Mesothelial cell of epicardium (in vitro differentiated cells): ENCODE measurements at regions not wholly inside any gene's neighbourhood (a gene's known extent, or its start where the extent isn't known, plus 50 kb on each side); places are given as distances from the start of the nearest gene placed in this dataset.
A peak's percentile ranks its signal among the peaks of the same experiment; 100 is the strongest.

Experiments used
- DNase-seq, 2 experiments: peaks; one replicate each; pipeline ENCODE4 v3.0.0; 2021; ENCODE audit warnings: low spot score in 2 of 2; ENCODE audit not compliant: unreplicated experiment in 2 of 2
- H3K27ac Mint-ChIP-seq: 2 replicates; pipeline ENCODE4 v1.8.0; 2021; ENCODE audit warnings: mixed read lengths
- H3K27me3 Mint-ChIP-seq: 2 replicates; pipeline ENCODE4 v1.8.0; 2021; ENCODE audit warnings: low read depth, mixed read lengths
- H3K36me3 Mint-ChIP-seq: 2 replicates; pipeline ENCODE4 v1.8.0; 2021; ENCODE audit warnings: mixed read lengths
- H3K4me1 Mint-ChIP-seq: 2 replicates; pipeline ENCODE4 v1.8.0; 2021; ENCODE audit warnings: mixed read lengths
- H3K4me3 Mint-ChIP-seq: 2 replicates; pipeline ENCODE4 v1.8.0; 2021; ENCODE audit warnings: mild to moderate bottlenecking, moderate library complexity, mixed read lengths
- H3K9me3 Mint-ChIP-seq: 2 replicates; pipeline ENCODE4 v1.8.0; 2021; ENCODE audit warnings: mixed read lengths
- TF ChIP-seq, protein P1 (sequence below): fragments of 200-600 bp; sonication (generic); IDR thresholded peaks from one replicate; pipeline ENCODE4 v1.5.0; 2021; ENCODE audit warnings: antibody characterized with exemption; ENCODE audit not compliant: unreplicated experiment

DNA sequence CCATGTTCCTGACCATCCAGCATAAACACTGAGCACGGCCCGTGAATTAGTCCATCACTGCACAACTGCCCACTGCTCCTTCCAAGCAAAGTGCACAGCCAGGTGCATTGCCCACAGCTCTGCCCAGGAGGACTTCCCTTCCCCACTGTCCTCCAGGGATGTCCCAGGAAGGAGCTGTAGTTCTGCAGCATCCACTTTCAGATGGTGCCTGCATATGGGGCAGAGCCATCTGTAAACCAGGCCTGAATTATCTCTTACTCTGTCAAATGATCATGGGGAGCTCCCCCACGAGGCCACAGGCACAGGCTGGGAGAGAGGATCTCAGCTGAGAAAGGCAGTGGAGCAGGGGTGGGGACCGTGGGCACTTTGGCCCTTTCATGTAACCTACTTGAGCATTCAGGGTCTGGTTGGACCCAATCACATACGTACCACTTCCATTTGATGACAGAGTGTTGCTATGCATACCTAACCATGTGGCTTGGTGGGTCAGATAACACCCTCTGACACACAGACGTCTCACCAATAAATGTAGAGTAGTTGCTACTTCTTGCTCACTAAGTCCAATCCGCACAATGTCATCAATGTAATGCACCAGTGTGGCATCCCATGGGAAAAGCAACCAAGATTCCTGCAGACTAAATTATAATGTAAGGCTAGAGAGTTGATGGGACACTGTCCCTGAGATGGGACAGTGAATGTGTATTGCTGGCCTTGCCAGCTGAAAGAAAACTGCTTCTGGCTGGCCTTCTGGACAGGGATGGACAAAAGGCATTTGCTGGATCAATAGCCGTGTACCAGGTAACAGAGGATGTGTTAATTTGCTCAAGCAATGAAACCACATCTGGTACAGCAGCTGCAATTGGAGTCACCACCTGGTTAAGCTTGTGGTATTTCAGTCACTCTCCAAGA, 113.8 kb upstream of the C14orf180 start:
- Mint-ChIP-seq H3K27ac (no peak overlapping the region), H3K36me3 (no peaks in the 10 kb centered on the region), H3K4me1 (peaks cover 8% of the 10 kb centered on the region), H3K9me3 (peaks cover 5% of the 10 kb centered on the region), H3K27me3 (peaks cover 85% of the 10 kb centered on the region), H3K4me3 (no peak overlapping the region)
- TF ChIP-seq, protein P1, sequence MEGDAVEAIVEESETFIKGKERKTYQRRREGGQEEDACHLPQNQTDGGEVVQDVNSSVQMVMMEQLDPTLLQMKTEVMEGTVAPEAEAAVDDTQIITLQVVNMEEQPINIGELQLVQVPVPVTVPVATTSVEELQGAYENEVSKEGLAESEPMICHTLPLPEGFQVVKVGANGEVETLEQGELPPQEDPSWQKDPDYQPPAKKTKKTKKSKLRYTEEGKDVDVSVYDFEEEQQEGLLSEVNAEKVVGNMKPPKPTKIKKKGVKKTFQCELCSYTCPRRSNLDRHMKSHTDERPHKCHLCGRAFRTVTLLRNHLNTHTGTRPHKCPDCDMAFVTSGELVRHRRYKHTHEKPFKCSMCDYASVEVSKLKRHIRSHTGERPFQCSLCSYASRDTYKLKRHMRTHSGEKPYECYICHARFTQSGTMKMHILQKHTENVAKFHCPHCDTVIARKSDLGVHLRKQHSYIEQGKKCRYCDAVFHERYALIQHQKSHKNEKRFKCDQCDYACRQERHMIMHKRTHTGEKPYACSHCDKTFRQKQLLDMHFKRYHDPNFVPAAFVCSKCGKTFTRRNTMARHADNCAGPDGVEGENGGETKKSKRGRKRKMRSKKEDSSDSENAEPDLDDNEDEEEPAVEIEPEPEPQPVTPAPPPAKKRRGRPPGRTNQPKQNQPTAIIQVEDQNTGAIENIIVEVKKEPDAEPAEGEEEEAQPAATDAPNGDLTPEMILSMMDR = no peak
- DNase-seq = peak in 1 of 2 experiments; percentile 17

DNA sequence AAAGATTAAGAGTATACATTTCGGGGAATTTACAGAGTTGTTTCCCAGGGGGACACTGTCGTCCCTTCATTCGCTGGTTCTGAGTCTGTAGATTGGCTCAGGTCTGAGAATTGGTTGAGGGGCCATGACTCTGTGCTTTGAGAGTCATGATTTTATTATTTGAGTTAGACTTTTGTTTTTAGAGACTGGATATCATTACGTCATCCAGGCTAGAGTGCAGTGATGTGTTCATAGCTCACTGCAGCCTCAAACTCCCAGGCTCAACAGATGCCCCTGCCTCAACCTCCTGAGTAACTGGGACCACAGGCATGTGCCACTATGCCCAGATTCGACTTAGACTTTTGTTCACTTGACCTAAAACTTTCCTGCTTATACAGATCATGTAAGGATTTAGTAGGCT, 112.3 kb upstream of the C14orf180 start:
- Mint-ChIP-seq H3K9me3 (peaks cover 5% of the 10 kb centered on the region), H3K36me3 (no peaks in the 10 kb centered on the region), H3K4me3 (no peak overlapping the region), H3K4me1 (peaks cover under 1% of the 10 kb centered on the region), H3K27ac (no peak overlapping the region), H3K27me3 (peaks cover 77% of the 10 kb centered on the region)
- DNase-seq = no peak
- TF ChIP-seq, protein P1 = no peak

DNA sequence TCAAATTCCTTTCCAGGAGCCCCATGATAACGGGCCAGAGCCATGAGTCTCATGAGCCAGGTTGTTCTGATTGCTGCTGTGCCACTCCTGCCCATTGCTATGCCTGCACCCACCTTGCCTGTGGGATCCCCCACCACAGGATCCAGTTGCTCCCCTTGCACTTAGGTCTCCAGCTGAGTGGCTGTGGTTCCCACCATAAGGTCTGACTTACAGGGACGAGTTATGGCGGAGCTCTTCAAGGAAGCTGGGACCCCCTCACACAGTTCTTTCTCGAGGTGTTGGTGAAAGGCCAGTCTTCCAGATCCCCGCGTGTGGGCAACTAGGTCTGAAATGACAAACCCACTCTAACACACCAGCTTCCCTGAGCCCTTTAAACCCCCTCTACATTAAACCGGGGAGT, 111.9 kb upstream of the C14orf180 start:
- Mint-ChIP-seq H3K27me3 (peaks cover 75% of the 10 kb centered on the region), H3K36me3 (no peaks in the 10 kb centered on the region), H3K4me1 (no peaks in the 10 kb centered on the region), H3K4me3 (no peak overlapping the region), H3K9me3 (peaks cover 5% of the 10 kb centered on the region), H3K27ac (no peak overlapping the region)
- DNase-seq = peak in 1 of 2 experiments; percentile 17
- TF ChIP-seq, protein P1 = no peak

DNA sequence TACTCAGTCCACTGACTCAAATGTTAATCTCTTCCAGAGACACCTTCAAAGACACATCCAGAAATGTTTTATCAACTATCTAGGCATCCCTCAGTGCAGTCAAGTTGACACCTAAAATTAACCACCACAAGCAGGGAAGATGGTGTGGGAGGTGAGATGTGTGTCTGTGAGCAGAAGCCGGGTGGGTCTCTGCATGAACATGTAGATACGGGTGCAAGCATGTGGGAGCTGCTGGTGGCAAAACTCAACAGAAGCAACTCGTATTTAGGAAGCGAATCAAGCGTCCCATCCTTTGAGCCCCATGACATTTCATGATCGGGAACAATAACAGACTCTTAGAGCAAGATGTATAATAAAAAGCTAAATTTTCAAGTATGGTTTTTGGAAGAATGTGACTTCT, 110.0 kb upstream of the C14orf180 start:
- Mint-ChIP-seq H3K27me3 (peaks cover 63% of the 10 kb centered on the region), H3K9me3 (peaks cover 5% of the 10 kb centered on the region), H3K36me3 (no peaks in the 10 kb centered on the region), H3K4me1 (no peaks in the 10 kb centered on the region), H3K4me3 (no peak overlapping the region), H3K27ac (no peak overlapping the region)
- TF ChIP-seq, protein P1 = no peak
- DNase-seq = no peak

DNA sequence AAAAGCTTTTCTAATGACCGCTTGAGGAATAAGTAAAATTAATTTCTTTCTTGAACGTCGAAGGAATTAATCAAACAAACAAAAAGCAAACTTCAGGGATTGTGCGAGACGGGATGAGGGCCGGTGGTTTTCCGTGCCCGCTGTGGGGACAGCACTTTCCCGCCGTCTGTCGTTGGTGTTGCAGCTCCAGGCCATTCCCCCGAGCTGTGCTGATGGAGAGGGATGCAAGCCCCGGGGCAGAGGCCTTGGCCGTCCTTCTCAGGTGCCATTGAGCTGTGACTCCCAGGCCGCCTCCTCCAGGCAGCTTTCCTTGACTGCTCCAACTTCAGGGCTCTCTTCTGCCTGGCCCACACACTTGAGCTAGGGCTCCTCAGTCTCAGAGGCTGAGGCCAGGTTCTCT, 109.0 kb upstream of the C14orf180 start:
- Mint-ChIP-seq H3K27ac (no peak overlapping the region), H3K36me3 (no peaks in the 10 kb centered on the region), H3K4me3 (no peak overlapping the region), H3K4me1 (no peaks in the 10 kb centered on the region), H3K27me3 (peaks cover 53% of the 10 kb centered on the region), H3K9me3 (peaks cover 5% of the 10 kb centered on the region)
- TF ChIP-seq, protein P1 = no peak
- no peak for DNase-seq
